ENCODE measurements at regions not wholly inside any gene's neighbourhood (a gene's known extent, or its start where the extent isn't known, plus 50 kb on each side); places are given as distances from the start of the nearest gene placed in this dataset.

GRCh38 chr11:69370984-69371709, 77.2 kb downstream of the MYEOV start:
- no peak for TF ChIP-seq POLR2A (IDR thresholded peaks at IDR 0.05)
- no peak for TF ChIP-seq CTCF (IDR thresholded peaks at IDR 0.05)

Data from uterus (tissue), 2 donors.